T-cell (primary cell): ENCODE measurements at regions not wholly inside any gene's neighbourhood (a gene's known extent, or its start where the extent isn't known, plus 50 kb on each side); places are given as distances from the start of the nearest gene placed in this dataset.

Source experiments
- ATAC-seq, 4 experiments: fragments of 200-7000 bp in 3 of 4; fragments of 150-1000 bp in 1 of 4; cut with Tn5 transposase; replicated peaks in 1 of 4; 1 replicate in 3 of 4; 2 replicates in 1 of 4; pipeline ENCODE4 v1.10.0; 2021; ENCODE audit warnings: moderate library complexity in 3 of 4, mild to moderate bottlenecking in 2 of 4, moderate number of reproducible peaks in 1 of 4
- CTCF ChIA-PET, 2 donors: fragments of 300-600 bp; sonication (Branson Sonifier 250); formaldehyde crosslinking; loops; one replicate each; lab custom pipeline; 2022; ENCODE audit warnings: antibody characterized with exemption in 2 of 2; lab: Charles Lee
- POLR2A ChIA-PET, 2 donors: fragments of 300-600 bp; sonication (Branson Sonifier 250); formaldehyde crosslinking; loops; one replicate each; lab custom pipeline; 2022; ENCODE audit warnings: antibody characterized with exemption in 2 of 2; lab: Charles Lee
- DNase-seq, 35 experiments: peaks; one replicate each; pipeline versions ENCODE4 v3.0.0 to v3.0.0-alpha.2; 2013 to 2023
- H3K27ac ChIP-seq: one replicate; pipeline ENCODE4 v1.5.1; 2013; ENCODE audit warnings: low read length
- H3K27me3 ChIP-seq, 2 experiments: replicated peaks in 1 of 2; 1 replicate in 1 of 2; 2 replicates in 1 of 2; pipeline versions ENCODE4 v1.6.1 to v1.7.0; 2013; ENCODE audit warnings: low read length in 1 of 2, mixed read lengths in 1 of 2; ENCODE audit not compliant: control insufficient read depth in 2 of 2, insufficient read depth in 2 of 2; ENCODE audit errors: extremely low read depth in 1 of 2
- H3K36me3 ChIP-seq, 2 donors: 1 replicate in 1 of 2; 2 replicates in 1 of 2; pipeline versions ENCODE4 v1.6.1 to v1.7.0; 2013; ENCODE audit warnings: low read length in 1 of 2; ENCODE audit not compliant: control insufficient read depth in 2 of 2, insufficient read depth in 1 of 2; ENCODE audit errors: extremely low read depth in 1 of 2
- H3K4me1 ChIP-seq, 2 experiments: 1 replicate in 1 of 2; 2 replicates in 1 of 2; pipeline versions ENCODE4 v1.6.1 to v1.7.0; 2013; ENCODE audit warnings: low read length in 2 of 2, mixed read lengths in 1 of 2; ENCODE audit not compliant: insufficient read depth in 2 of 2, control insufficient read depth in 1 of 2; ENCODE audit errors: extremely low read depth in 1 of 2
- H3K4me3 ChIP-seq, 2 donors: 1 replicate in 1 of 2; 2 replicates in 1 of 2; pipeline versions ENCODE4 v1.5.1 to v1.7.0; 2013; ENCODE audit warnings: mild to moderate bottlenecking in 2 of 2, low read length in 1 of 2, moderate library complexity in 1 of 2; ENCODE audit not compliant: control insufficient read depth in 1 of 2; ENCODE audit errors: extremely low read depth in 1 of 2
- H3K9me3 ChIP-seq: 2 replicates; pipeline ENCODE4 v1.7.0; 2013
- H3K27ac Mint-ChIP-seq, 2 donors: one replicate each; pipeline ENCODE4 v1.8.0; 2020 to 2021; ENCODE audit warnings: mild to moderate bottlenecking in 2 of 2, mixed read lengths in 2 of 2
- H3K27me3 Mint-ChIP-seq, 2 donors: one replicate each; pipeline ENCODE4 v1.8.0; 2021 to 2022; ENCODE audit warnings: mixed read lengths in 2 of 2
- H3K36me3 Mint-ChIP-seq: one replicate; pipeline ENCODE4 v1.8.0; 2021; ENCODE audit warnings: mixed read lengths
- H3K4me1 Mint-ChIP-seq, 3 donors: one replicate each; pipeline ENCODE4 v1.8.0; 2020 to 2022; ENCODE audit warnings: mixed read lengths in 3 of 3, mild to moderate bottlenecking in 1 of 3
- H3K4me3 Mint-ChIP-seq, 3 donors: one replicate each; pipeline ENCODE4 v1.8.0; 2020 to 2022; ENCODE audit warnings: mild to moderate bottlenecking in 3 of 3, mixed read lengths in 3 of 3, moderate library complexity in 3 of 3
- H3K9me3 Mint-ChIP-seq, 3 donors: one replicate each; pipeline ENCODE4 v1.8.0; 2020 to 2022; ENCODE audit warnings: mixed read lengths in 3 of 3
- WGBS: methylation state at CpG from one replicate; pipeline ENCODE4 v1.1.5; 2013; ENCODE audit warnings: missing lambda C conversion rate; ENCODE audit not compliant: insufficient coverage; 5-methylcytosine and 5-hydroxymethylcytosine counted together

- ATAC-seq (no peak), DNase-seq (no peak)
- Histone ChIP-seq H3K4me1 (no peaks in the 10 kb centered on the region), H3K36me3 (no peaks in the 10 kb centered on the region), H3K4me3 (no peak overlapping the region), H3K27me3 (peaks cover 0 to 59% of the 10 kb centered on the region in 2 experiments), H3K27ac (no peak overlapping the region), H3K9me3 (no peaks in the 10 kb centered on the region)
- H3K27ac Mint-ChIP-seq: no peak overlapping the region
- WGBS: 94% methylated on average over 11 of the region's 11 CpGs
- H3K4me3 Mint-ChIP-seq: no peak overlapping the region
- POLR2A ChIA-PET: no interaction called here
- H3K36me3 Mint-ChIP-seq: no peaks in the 10 kb centered on the region
- peaks cover 0 to 4% (median 0%) of the 10 kb centered on the region in 3 donors for H3K9me3 Mint-ChIP-seq
- H3K4me1 Mint-ChIP-seq: no peaks in the 10 kb centered on the region
- CTCF ChIA-PET: no interaction called here
- peaks cover 12 to 29% of the 10 kb centered on the region in 2 donors for H3K27me3 Mint-ChIP-seq
Observed at GRCh38 chr16:85382717-85383118, 230.4 kb upstream of the GSE1 start.

- Histone ChIP-seq H3K27me3 (peaks cover 0 to 46% of the 10 kb centered on the region in 2 experiments), H3K4me3 (no peak overlapping the region), H3K4me1 (no peaks in the 10 kb centered on the region), H3K36me3 (no peaks in the 10 kb centered on the region), H3K9me3 (no peaks in the 10 kb centered on the region), H3K27ac (no peak overlapping the region)
- peaks cover 13 to 24% of the 10 kb centered on the region in 2 donors for H3K27me3 Mint-ChIP-seq
- DNase-seq (no peak), ATAC-seq (no peak)
- CTCF ChIA-PET: interaction anchor here in 1 of 2 donors (0.5 kb wide), 1 partner anchor 327 kb away, joined by 6 read pairs; no protein-coding TSS in a partner anchor
- H3K27ac Mint-ChIP-seq: no peak overlapping the region
- no peaks in the 10 kb centered on the region for H3K4me1 Mint-ChIP-seq
- 59% methylated on average over 10 of the region's 19 CpGs for WGBS
- H3K4me3 Mint-ChIP-seq: no peak overlapping the region
- H3K36me3 Mint-ChIP-seq: no peaks in the 10 kb centered on the region
- H3K9me3 Mint-ChIP-seq: peaks cover 0 to 4% (median 0%) of the 10 kb centered on the region in 3 donors
- POLR2A ChIA-PET: no interaction called here
Observed at GRCh38 chr16:85383836-85384832, 229.0 kb upstream of the GSE1 start.

- DNase-seq: no peak
- POLR2A ChIA-PET: no interaction called here
- H3K36me3 Mint-ChIP-seq: no peaks in the 10 kb centered on the region
Observed at GRCh38 chr16:85384833-85385462, 228.2 kb upstream of the GSE1 start.

GRCh38 chr16:85385463-85386331 is 227.4 kb upstream of the GSE1 start:
- H3K4me1 Mint-ChIP-seq: no peaks in the 10 kb centered on the region
- no peaks in the 10 kb centered on the region for H3K36me3 Mint-ChIP-seq
- DNase-seq (no peak), ATAC-seq (no peak)
- Histone ChIP-seq H3K36me3 (no peaks in the 10 kb centered on the region), H3K9me3 (no peaks in the 10 kb centered on the region), H3K27ac (no peak overlapping the region), H3K27me3 (peaks cover 0 to 34% of the 10 kb centered on the region in 2 experiments), H3K4me3 (no peak overlapping the region), H3K4me1 (no peaks in the 10 kb centered on the region)
- CTCF ChIA-PET: no interaction called here
- POLR2A ChIA-PET: no interaction called here
- WGBS: 63% methylated on average over 19 of the region's 32 CpGs
- H3K4me3 Mint-ChIP-seq: no peak overlapping the region
- peaks cover 0 to 4% (median 0%) of the 10 kb centered on the region in 3 donors for H3K9me3 Mint-ChIP-seq
- H3K27me3 Mint-ChIP-seq: peaks cover 10 to 14% of the 10 kb centered on the region in 2 donors
- H3K27ac Mint-ChIP-seq: no peak overlapping the region

More at GRCh38 chr16:85384833-85385462, 228.2 kb upstream of the GSE1 start:
- 45% methylated on average over 17 of the region's 20 CpGs for WGBS
- Histone ChIP-seq H3K4me3 (no peak overlapping the region), H3K4me1 (no peaks in the 10 kb centered on the region), H3K27me3 (peaks cover 0 to 39% of the 10 kb centered on the region in 2 experiments), H3K9me3 (no peaks in the 10 kb centered on the region), H3K27ac (no peak overlapping the region), H3K36me3 (no peaks in the 10 kb centered on the region)
- peaks cover 0 to 4% (median 0%) of the 10 kb centered on the region in 3 donors for H3K9me3 Mint-ChIP-seq
- CTCF ChIA-PET: no interaction called here
- H3K27me3 Mint-ChIP-seq: peaks cover 10 to 16% of the 10 kb centered on the region in 2 donors
- no peak overlapping the region for H3K4me3 Mint-ChIP-seq
- H3K4me1 Mint-ChIP-seq: no peaks in the 10 kb centered on the region
- no peak overlapping the region for H3K27ac Mint-ChIP-seq
- ATAC-seq: no peak

- no peak overlapping the region for H3K27ac Mint-ChIP-seq
- H3K27me3 Mint-ChIP-seq: peaks cover 9 to 10% of the 10 kb centered on the region in 2 donors
- Histone ChIP-seq H3K27me3 (peaks cover 0 to 32% of the 10 kb centered on the region in 2 experiments), H3K9me3 (no peaks in the 10 kb centered on the region), H3K27ac (no peak overlapping the region), H3K4me3 (no peak overlapping the region), H3K4me1 (no peaks in the 10 kb centered on the region), H3K36me3 (no peaks in the 10 kb centered on the region)
- H3K36me3 Mint-ChIP-seq: no peaks in the 10 kb centered on the region
- peaks cover 0 to 4% (median 0%) of the 10 kb centered on the region in 3 donors for H3K9me3 Mint-ChIP-seq
- 69% methylated on average over 9 of the region's 13 CpGs for WGBS
- no peaks in the 10 kb centered on the region for H3K4me1 Mint-ChIP-seq
- ATAC-seq (no peak), DNase-seq (no peak)
- ChIA-PET POLR2A (no interaction called here), CTCF (no interaction called here)
- H3K4me3 Mint-ChIP-seq: no peak overlapping the region
Observed at GRCh38 chr16:85386467-85387170, 226.5 kb upstream of the GSE1 start.
